ENCODE measurements at regions not wholly inside any gene's neighbourhood (a gene's known extent, or its start where the extent isn't known, plus 50 kb on each side); places are given as distances from the start of the nearest gene placed in this dataset.

DNA sequence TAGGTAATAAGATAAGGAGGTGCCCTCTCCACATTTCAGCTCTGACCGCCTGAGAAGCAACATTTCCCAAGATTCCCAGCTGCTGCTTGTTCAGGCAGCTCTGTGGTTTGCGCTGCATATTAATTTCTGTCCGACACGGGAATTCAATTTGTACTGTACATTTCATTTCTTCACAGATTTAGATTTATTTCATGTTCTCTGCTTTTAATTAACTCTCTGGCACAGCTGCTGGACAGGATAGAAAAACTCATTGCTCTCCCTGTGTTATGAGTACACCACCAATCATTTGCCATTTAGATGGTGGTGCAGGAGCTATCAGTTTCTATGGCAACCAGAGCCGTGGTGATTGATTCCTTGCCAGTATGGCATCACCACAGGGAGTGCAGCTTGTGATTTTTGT lies 558.5 kb downstream of the DMRTA1 start:
- DNase-seq (ENCODE audit: low spot score) = no peak
- Histone ChIP-seq H3K27ac (no peak overlapping the region), H3K36me3 (no peaks in the 10 kb centered on the region), H3K4me1 (ENCODE audit: control insufficient read depth in 1 of 2, low read depth in 2 of 2) (no peaks in the 10 kb centered on the region), H3K4me3 (no peak overlapping the region), H3K9me3 (no peaks in the 10 kb centered on the region), H3K27me3 (replicated peaks; ENCODE audit: insufficient read depth) (no peaks in the 10 kb centered on the region)
- no peak for ATAC-seq (ENCODE audit: insufficient number of reproducible peaks, low FRiP score, low read depth)
- TF ChIP-seq, protein P1, sequence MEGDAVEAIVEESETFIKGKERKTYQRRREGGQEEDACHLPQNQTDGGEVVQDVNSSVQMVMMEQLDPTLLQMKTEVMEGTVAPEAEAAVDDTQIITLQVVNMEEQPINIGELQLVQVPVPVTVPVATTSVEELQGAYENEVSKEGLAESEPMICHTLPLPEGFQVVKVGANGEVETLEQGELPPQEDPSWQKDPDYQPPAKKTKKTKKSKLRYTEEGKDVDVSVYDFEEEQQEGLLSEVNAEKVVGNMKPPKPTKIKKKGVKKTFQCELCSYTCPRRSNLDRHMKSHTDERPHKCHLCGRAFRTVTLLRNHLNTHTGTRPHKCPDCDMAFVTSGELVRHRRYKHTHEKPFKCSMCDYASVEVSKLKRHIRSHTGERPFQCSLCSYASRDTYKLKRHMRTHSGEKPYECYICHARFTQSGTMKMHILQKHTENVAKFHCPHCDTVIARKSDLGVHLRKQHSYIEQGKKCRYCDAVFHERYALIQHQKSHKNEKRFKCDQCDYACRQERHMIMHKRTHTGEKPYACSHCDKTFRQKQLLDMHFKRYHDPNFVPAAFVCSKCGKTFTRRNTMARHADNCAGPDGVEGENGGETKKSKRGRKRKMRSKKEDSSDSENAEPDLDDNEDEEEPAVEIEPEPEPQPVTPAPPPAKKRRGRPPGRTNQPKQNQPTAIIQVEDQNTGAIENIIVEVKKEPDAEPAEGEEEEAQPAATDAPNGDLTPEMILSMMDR (IDR thresholded peaks at IDR 0.05) = no peak

DNA sequence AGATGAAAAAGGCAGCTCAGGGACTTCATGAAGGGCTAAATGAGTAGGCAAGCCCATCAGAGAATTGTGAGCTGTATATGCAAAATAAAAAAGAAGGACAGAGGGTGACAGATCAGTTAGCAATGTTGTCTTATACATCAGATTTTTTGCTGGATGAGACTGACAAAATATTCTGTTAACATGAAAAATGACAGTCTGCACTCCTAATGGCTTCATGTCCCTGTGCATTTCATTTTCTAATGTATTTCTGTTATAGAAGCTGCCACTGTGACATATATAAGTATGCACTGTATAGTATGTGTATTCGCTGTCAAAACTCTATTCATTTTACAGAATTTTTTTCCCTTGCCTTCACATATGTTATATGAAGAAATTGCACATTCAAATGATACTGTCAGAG lies 559.5 kb downstream of the DMRTA1 start:
- TF ChIP-seq, protein P1 (IDR thresholded peaks at IDR 0.05) = no peak
- no peaks in the 10 kb centered on the region for H3K36me3 ChIP-seq
- DNase-seq (ENCODE audit: low spot score) = no peak
- no peak overlapping the region for H3K4me3 ChIP-seq
- no peaks in the 10 kb centered on the region for H3K9me3 ChIP-seq
- no peak overlapping the region for H3K27ac ChIP-seq
- ATAC-seq (ENCODE audit: insufficient number of reproducible peaks, low FRiP score, low read depth) = no peak
- no peaks in the 10 kb centered on the region for H3K27me3 ChIP-seq (replicated peaks; ENCODE audit: insufficient read depth)
- H3K4me1 ChIP-seq (ENCODE audit: control insufficient read depth in 1 of 2, low read depth in 2 of 2) = no peaks in the 10 kb centered on the region

DNA sequence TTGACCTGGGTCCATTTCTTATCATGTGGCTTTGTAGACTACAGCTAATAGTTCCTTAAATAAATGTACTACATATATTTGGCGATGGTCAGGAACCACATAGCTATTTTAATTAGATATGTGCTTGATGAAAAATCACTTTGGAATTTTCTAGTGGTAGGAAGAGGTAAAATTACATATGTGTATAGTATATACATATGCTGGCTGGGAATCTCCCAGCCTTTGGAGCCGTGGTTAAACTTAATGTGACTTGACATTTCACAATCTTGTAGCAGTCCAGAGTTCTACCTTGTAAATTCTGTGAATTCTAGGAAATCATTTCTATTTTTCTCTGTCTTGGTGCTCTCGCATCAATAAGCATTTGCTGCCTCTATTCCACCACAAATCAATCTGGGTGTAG lies 565.0 kb downstream of the DMRTA1 start:
- no peak overlapping the region for H3K4me3 ChIP-seq
- DNase-seq (ENCODE audit: low spot score) = no peak
- H3K27me3 ChIP-seq (replicated peaks; ENCODE audit: insufficient read depth) = no peaks in the 10 kb centered on the region
- TF ChIP-seq, protein P1 (IDR thresholded peaks at IDR 0.05) = no peak
- H3K9me3 ChIP-seq = no peaks in the 10 kb centered on the region
- no peak overlapping the region for H3K27ac ChIP-seq
- H3K4me1 ChIP-seq (ENCODE audit: control insufficient read depth in 1 of 2, low read depth in 2 of 2) = no peaks in the 10 kb centered on the region
- no peak for ATAC-seq (ENCODE audit: insufficient number of reproducible peaks, low FRiP score, low read depth)
- no peaks in the 10 kb centered on the region for H3K36me3 ChIP-seq

DNA sequence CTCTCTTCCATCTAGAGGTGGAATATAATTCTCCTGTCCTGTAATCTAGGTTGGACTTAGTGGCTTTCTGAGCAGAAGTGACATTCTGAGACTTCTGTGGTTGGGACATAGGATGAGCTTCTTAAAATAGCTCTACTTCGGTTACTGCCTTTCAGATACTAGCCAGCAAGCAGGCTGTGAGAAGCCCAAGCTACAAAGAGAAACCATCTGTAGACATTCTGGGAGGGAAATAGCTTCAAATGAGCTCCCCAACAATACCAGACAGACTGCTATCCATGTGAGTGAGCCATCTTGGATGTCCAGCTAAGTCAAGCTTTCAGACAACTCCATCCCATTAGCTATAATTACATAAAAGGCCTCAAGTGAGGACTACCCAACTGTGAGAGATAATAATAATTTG lies 568.9 kb downstream of the DMRTA1 start:
- H3K27ac ChIP-seq = no peak overlapping the region
- H3K27me3 ChIP-seq (replicated peaks; ENCODE audit: insufficient read depth) = no peaks in the 10 kb centered on the region
- ATAC-seq (ENCODE audit: insufficient number of reproducible peaks, low FRiP score, low read depth) (no peak), DNase-seq (ENCODE audit: low spot score) (no peak)
- no peaks in the 10 kb centered on the region for H3K4me1 ChIP-seq (ENCODE audit: control insufficient read depth in 1 of 2, low read depth in 2 of 2)
- no peak overlapping the region for H3K4me3 ChIP-seq
- TF ChIP-seq, protein P1 (IDR thresholded peaks at IDR 0.05) = no peak
- H3K9me3 ChIP-seq = no peaks in the 10 kb centered on the region
- no peaks in the 10 kb centered on the region for H3K36me3 ChIP-seq

DNA sequence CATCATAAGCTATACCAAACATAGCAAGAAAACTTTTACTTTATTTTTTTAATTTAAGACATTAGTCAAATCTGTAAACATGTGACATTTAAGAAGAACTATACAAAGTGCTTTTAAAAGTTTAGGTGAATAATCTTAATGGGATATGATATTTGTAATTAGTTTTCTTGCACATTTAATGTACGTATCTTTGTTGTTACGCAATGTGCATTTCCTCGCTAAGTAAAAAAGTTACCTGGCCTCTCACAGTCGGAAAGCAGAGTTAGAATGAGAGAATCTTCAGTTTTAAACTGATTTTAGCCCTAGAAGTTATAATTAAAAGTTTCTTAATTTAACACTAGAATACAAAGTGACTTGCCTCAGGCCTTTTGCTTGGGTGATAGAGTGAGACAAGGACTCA lies 589.8 kb downstream of the DMRTA1 start:
- Histone ChIP-seq H3K4me1 (ENCODE audit: control insufficient read depth in 1 of 2, low read depth in 2 of 2) (no peaks in the 10 kb centered on the region), H3K27me3 (replicated peaks; ENCODE audit: insufficient read depth) (no peaks in the 10 kb centered on the region), H3K4me3 (no peak overlapping the region), H3K9me3 (no peaks in the 10 kb centered on the region), H3K36me3 (no peaks in the 10 kb centered on the region), H3K27ac (no peak overlapping the region)
- TF ChIP-seq, protein P1 (IDR thresholded peaks at IDR 0.05) = no peak
- DNase-seq (ENCODE audit: low spot score) = no peak
- no peak for ATAC-seq (ENCODE audit: insufficient number of reproducible peaks, low FRiP score, low read depth)

Data from thoracic aorta (tissue), 2 donors.